ENCODE measurements at regions not wholly inside any gene's neighbourhood (a gene's known extent, or its start where the extent isn't known, plus 50 kb on each side); places are given as distances from the start of the nearest gene placed in this dataset.

DNA sequence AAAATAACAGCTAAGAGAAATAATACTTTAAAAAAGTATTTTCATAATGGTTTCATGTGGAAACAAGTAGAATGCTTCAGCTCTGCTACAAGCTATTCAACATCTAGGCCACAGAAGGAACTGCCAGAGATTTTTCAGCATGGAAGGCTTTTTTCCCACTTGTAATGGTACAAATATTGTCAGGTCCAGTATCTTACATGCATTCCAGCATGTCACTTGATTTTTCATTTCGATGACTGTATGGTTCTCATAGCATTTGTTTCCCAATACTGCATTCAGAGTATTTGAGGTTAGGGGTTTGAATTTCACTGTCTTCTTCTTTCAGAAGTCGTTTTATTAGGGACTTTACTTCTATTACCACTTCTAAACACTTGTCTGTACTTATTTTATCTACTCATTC lies 1701.5 kb upstream of the FLRT2 start:
- no peak for TF ChIP-seq POLR2AphosphoS5 (IDR thresholded peaks at IDR 0.05)
- no peak for TF ChIP-seq EP300 (IDR thresholded peaks at IDR 0.05)

Data from sigmoid colon (tissue), 4 donors.